Raji (cell line): ENCODE measurements at regions not wholly inside any gene's neighbourhood (a gene's known extent, or its start where the extent isn't known, plus 50 kb on each side); places are given as distances from the start of the nearest gene placed in this dataset.

Experiments used
- POLR2A ChIP-seq: IDR thresholded peaks from 2 replicates; pipeline ENCODE4 v1.6.1; 2011; ENCODE audit warnings: low read depth, low read length, control low read depth; ENCODE audit not compliant: insufficient read depth

DNA sequence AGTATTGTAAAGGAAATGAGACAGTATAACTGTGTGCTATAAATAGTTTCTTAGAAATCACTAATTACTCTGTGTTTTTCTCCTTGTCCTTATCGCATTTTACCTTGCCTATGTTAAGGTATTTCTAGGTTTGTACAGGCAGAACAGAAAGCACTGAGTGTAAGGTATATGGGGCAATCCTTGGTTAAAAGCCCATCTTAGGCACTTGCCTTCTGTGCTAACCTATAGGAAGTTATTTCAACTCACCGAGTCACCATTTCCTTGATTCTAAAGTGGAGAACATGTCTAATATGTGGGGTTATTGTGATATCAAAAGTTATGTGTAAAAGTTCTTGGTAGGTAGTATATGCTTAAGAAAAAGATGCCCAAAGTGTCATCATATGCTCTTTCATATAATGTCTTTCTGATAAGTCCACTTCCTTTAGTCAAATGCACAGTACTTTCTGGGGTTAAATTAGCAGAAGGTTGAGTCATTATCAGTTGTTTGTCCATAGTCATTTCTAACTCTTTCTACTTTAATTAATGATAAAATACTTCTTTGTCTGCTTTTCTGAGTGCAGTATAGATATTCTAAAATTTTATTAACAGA lies 276.4 kb downstream of the UTRN start:
- TF ChIP-seq POLR2A: no peak

- TF ChIP-seq POLR2A: no peak
Measured at GRCh38 chr6:144564202-144564601, 279.1 kb downstream of the UTRN start.

DNA sequence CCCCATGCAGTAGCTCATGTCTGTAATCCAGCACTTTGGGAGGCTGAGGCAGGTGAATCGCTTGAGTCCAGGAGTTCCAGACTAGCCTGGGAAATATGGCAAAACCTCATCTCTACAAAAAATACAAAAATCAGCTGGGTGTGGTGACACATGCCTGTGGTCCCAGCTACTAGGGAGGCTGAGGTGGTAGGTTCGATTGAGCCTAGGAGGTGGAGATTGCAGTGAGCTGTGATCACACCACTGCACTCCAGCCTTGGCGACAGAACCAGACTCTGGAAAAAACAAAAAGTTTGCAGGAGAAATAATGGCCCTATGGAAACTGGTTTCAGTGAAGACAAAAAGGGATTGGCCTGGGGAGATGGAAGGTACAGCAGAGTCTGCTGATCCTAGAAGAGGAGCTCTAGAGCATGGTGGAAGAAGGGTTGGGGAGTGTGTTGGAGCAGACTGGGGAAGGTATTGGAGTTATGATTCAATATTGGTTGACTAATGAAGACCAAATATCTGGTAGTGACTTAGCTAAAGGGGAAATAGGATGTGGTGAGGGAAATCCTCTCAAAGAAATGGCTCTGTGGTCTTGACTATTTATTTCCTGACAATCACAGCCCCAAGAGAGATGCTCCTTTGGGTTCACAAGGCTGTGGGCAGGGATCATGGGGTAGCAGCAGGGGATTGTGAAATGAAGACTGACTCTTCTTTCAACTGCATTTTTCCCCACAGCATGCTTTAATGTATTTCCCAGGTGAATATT lies 281.9 kb downstream of the UTRN start:
- TF ChIP-seq POLR2A: no peak

GRCh38 chr6:144568241-144568640 lies 283.1 kb downstream of the UTRN start:
- TF ChIP-seq POLR2A: no peak

DNA sequence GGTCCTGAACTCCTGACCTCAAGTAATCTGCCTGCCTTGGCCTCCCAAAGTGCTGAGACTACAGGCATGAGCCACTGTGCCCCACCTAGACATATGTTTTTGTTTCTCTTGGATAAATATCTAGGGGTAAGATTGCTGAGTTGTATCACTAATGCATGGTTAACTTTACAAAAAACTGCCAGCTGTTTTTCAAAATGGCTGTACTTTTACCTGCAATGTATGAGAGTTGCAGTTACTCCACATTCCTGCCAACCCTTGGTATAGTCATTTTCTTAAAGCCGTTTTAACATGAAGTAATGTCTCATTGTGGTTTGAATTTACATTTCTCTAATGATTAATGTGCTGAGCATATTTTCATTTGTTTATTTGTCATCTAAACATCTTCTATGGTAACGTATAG lies 289.7 kb downstream of the UTRN start:
- no peak for TF ChIP-seq POLR2A

DNA sequence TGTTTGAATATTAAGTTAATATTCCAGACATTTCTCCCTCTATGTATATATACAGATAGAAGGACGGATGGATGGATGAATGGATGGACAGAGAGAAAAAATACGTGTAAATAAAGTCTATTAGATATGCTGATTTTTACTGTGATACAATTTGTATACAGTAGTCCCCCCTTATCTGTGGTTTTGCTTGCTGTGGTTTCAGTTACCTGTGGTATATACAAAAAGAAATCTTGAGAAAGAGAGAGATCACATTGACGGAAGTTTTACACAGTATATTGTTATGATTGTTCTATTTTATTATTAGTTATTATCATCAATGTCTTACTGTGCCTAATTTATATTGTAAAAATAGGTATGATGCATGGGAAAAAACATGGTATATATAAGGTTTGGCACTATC lies 290.2 kb downstream of the UTRN start:
- TF ChIP-seq POLR2A: no peak

- TF ChIP-seq POLR2A: no peak
Measured at GRCh38 chr6:144576871-144577270, 291.7 kb downstream of the UTRN start.

GRCh38 chr6:144578385-144579350 lies 293.5 kb downstream of the UTRN start:
- TF ChIP-seq POLR2A: no peak

GRCh38 chr6:144580039-144580438 lies 294.9 kb downstream of the UTRN start:
- TF ChIP-seq POLR2A: no peak

- TF ChIP-seq POLR2A: no peak
Measured at GRCh38 chr6:144580771-144581170, 295.6 kb downstream of the UTRN start.

- TF ChIP-seq POLR2A: no peak
Measured at GRCh38 chr6:144581812-144582537, 296.8 kb downstream of the UTRN start.

GRCh38 chr6:144582939-144583613 lies 297.9 kb downstream of the UTRN start:
- TF ChIP-seq POLR2A: no peak

DNA sequence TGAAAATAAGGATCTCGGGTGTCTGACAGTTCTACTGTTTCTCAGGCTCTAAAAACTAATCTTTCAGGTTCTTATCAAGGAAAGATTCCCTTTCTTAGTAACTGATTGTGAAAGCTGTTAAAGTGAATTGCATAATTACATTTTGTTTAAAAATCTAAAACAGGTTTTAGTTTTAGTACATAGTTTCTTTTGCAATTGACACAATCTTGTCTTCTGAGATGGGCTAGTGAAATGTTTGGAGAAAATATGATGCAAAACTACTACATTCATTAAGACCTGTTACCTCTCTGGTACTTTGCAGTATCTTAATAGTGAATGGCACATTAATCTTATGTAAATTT lies 298.4 kb downstream of the UTRN start:
- no peak for TF ChIP-seq POLR2A

DNA sequence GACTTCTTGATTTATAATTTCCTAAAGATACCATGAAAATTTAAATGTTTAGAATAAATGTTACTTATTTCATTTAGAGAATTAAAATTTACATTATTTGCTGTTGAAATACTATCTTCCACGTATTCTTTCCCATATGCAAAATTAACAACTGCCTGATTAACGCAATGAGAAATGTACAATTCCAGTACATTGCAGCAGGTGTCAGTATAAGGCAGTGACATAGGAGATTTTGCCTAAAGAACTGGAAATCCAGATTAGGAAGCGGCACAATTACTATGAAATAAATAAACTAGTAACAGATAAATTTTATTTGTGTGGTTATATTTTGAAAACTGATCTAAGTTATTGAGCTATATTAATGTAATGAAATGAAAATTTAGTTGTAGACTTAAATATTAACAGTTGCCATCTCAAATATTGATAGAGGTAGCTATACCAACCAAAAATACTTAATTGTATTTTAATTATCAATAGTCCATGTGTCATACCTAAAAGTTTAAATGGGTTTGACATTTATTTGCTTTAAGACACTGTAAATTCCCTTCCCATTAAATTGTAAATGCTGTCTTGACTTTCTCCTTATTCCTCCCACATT lies 300.2 kb downstream of the UTRN start:
- TF ChIP-seq POLR2A: no peak

DNA sequence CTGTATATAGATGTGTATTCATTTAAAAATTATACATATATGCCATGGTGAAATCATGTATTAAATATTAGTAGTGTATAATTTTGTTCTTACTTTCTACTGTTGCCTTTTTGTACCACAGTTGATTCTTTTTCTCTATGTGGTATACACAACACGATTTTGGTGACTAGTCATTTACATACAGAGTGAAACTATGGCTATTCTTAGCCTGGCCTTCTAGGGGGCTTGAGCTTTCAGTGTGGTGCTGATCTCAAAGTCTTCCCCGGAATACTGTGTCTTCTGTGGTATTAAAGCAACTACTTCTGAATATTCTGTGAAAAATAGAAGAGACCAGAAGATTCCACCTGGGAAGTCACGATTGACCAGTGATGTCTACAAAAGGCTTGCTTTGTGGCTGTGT lies 301.9 kb downstream of the UTRN start:
- no peak for TF ChIP-seq POLR2A
